ENCODE measurements at regions not wholly inside any gene's neighbourhood (a gene's known extent, or its start where the extent isn't known, plus 50 kb on each side); places are given as distances from the start of the nearest gene placed in this dataset.

DNA sequence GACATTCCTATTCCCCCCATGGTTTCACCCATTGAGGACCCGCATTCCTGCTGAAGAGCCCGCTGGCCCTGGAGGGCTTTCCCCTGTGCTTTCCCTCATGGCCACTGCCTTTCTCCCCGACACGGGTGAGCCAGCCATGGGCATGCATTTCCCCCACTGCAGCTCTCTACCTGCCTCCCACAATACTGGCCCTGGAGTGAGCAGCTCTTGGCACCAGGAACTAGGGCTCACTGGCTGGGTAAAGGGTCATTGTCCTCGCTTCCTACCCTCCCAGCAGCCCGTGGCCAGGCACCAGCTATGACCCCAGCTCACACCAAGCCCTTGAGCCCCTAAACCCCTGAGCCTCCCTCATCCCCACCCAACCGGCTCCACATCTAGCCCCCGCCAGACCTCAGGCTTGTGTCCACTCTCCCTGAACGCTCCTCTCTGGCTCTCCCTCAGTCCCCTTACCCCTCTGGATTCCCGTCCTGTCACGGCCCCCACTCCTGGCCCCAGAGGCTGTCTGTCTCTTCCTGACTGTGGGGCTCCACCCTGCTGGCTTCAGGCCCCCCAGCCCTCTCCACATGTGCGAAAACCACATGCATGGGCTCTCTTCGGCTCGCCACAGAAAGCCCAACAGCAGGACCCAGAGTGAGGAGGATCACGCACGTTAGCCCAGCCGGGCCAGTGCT lies 199.8 kb downstream of the ZFP36L2 start:
- TF ChIP-seq, protein P1, sequence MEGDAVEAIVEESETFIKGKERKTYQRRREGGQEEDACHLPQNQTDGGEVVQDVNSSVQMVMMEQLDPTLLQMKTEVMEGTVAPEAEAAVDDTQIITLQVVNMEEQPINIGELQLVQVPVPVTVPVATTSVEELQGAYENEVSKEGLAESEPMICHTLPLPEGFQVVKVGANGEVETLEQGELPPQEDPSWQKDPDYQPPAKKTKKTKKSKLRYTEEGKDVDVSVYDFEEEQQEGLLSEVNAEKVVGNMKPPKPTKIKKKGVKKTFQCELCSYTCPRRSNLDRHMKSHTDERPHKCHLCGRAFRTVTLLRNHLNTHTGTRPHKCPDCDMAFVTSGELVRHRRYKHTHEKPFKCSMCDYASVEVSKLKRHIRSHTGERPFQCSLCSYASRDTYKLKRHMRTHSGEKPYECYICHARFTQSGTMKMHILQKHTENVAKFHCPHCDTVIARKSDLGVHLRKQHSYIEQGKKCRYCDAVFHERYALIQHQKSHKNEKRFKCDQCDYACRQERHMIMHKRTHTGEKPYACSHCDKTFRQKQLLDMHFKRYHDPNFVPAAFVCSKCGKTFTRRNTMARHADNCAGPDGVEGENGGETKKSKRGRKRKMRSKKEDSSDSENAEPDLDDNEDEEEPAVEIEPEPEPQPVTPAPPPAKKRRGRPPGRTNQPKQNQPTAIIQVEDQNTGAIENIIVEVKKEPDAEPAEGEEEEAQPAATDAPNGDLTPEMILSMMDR (conservative IDR thresholded peaks at IDR 0.05 in 1 of 2, IDR thresholded peaks at IDR 0.05 in 1 of 2; ENCODE audit: low read depth in 1 of 2, low read length in 2 of 2): no peak
- TF ChIP-seq EZH2 (IDR thresholded peaks at IDR 0.05; ENCODE audit: low read length, missing control alignments): no peak

Data from fibroblast of lung (primary cell).